ENCODE measurements at regions not wholly inside any gene's neighbourhood (a gene's known extent, or its start where the extent isn't known, plus 50 kb on each side); places are given as distances from the start of the nearest gene placed in this dataset.
"Not testable (repeated sequence)": the region's sequence is repeated elsewhere in the genome, so short reads cannot be mapped to it uniquely, and the experiment has no call there.

- H3K9me3 ChIP-seq (ENCODE audit: control insufficient read depth, insufficient read depth, low read length) = no peaks in the 10 kb centered on the region
- H3K27me3 ChIP-seq (ENCODE audit: control insufficient read depth, insufficient read depth, low read length) = no peaks in the 10 kb centered on the region
- peaks cover 14% of the 10 kb centered on the region for H3K4me1 ChIP-seq (ENCODE audit: control insufficient read depth, insufficient read depth, low read length)
- H3K9ac ChIP-seq (ENCODE audit: low read depth, low read length) = no peak overlapping the region
- no peaks in the 10 kb centered on the region for H3K36me3 ChIP-seq (ENCODE audit: control insufficient read depth, insufficient read depth, low read length)
- peak overlapping the region; percentile 46 for H3K27ac ChIP-seq (ENCODE audit: low read depth, low read length)
- no peak overlapping the region for H3K4me3 ChIP-seq (ENCODE audit: low read depth, low read length)
Measured at GRCh38 chrX:4091046-4091760, 377.8 kb upstream of the PRKX start.

GRCh38 chrX:4059893-4060292, 346.4 kb upstream of the PRKX start:
- no peak overlapping the region for H3K4me3 ChIP-seq (ENCODE audit: low read depth, low read length)
- H3K27me3 ChIP-seq (ENCODE audit: control insufficient read depth, insufficient read depth, low read length) = no peaks in the 10 kb centered on the region; the same call in 1 of the 2 replicates
- H3K27ac ChIP-seq (ENCODE audit: low read depth, low read length) = no peak overlapping the region
- H3K4me1 ChIP-seq (ENCODE audit: control insufficient read depth, insufficient read depth, low read length) = no peaks in the 10 kb centered on the region
- H3K9ac ChIP-seq (ENCODE audit: low read depth, low read length) = no peak overlapping the region
- H3K9me3 ChIP-seq (ENCODE audit: control insufficient read depth, insufficient read depth, low read length) = no peaks in the 10 kb centered on the region; the same call in 1 of the 2 replicates
- H3K36me3 ChIP-seq (ENCODE audit: control insufficient read depth, insufficient read depth, low read length) = no peaks in the 10 kb centered on the region

GRCh38 chrX:4043951-4044350, 330.5 kb upstream of the PRKX start:
- Histone ChIP-seq H3K9me3 (ENCODE audit: control insufficient read depth, insufficient read depth, low read length) (no peaks in the 10 kb centered on the region), H3K36me3 (ENCODE audit: control insufficient read depth, insufficient read depth, low read length) (no peaks in the 10 kb centered on the region), H3K4me1 (ENCODE audit: control insufficient read depth, insufficient read depth, low read length) (no peaks in the 10 kb centered on the region), H3K4me3 (ENCODE audit: low read depth, low read length) (no peak overlapping the region), H3K9ac (ENCODE audit: low read depth, low read length) (no peak overlapping the region), H3K27me3 (ENCODE audit: control insufficient read depth, insufficient read depth, low read length) (no peaks in the 10 kb centered on the region), H3K27ac (ENCODE audit: low read depth, low read length) (no peak overlapping the region)

GRCh38 chrX:4035874-4036273, 322.4 kb upstream of the PRKX start:
- Histone ChIP-seq H3K27me3 (ENCODE audit: control insufficient read depth, insufficient read depth, low read length) (no peaks in the 10 kb centered on the region), H3K36me3 (ENCODE audit: control insufficient read depth, insufficient read depth, low read length) (no peaks in the 10 kb centered on the region), H3K9me3 (ENCODE audit: control insufficient read depth, insufficient read depth, low read length) (no peaks in the 10 kb centered on the region), H3K27ac (ENCODE audit: low read depth, low read length) (no peak overlapping the region), H3K4me1 (ENCODE audit: control insufficient read depth, insufficient read depth, low read length) (no peaks in the 10 kb centered on the region), H3K9ac (ENCODE audit: low read depth, low read length) (no peak overlapping the region), H3K4me3 (ENCODE audit: low read depth, low read length) (no peak overlapping the region)

GRCh38 chrX:4028151-4028550, 314.7 kb upstream of the PRKX start:
- Histone ChIP-seq H3K27me3 (ENCODE audit: control insufficient read depth, insufficient read depth, low read length) (no peaks in the 10 kb centered on the region), H3K9me3 (ENCODE audit: control insufficient read depth, insufficient read depth, low read length) (no peaks in the 10 kb centered on the region), H3K9ac (ENCODE audit: low read depth, low read length) (no peak overlapping the region), H3K36me3 (ENCODE audit: control insufficient read depth, insufficient read depth, low read length) (no peaks in the 10 kb centered on the region), H3K4me1 (ENCODE audit: control insufficient read depth, insufficient read depth, low read length) (no peaks in the 10 kb centered on the region), H3K4me3 (ENCODE audit: low read depth, low read length) (no peak overlapping the region), H3K27ac (ENCODE audit: low read depth, low read length) (no peak overlapping the region)

GRCh38 chrX:4005281-4005680, 291.8 kb upstream of the PRKX start:
- H3K4me3 ChIP-seq (ENCODE audit: low read depth, low read length) = no peak overlapping the region
- H3K9me3 ChIP-seq (ENCODE audit: control insufficient read depth, insufficient read depth, low read length) = no peaks in the 10 kb centered on the region
- H3K36me3 ChIP-seq (ENCODE audit: control insufficient read depth, insufficient read depth, low read length) = no peaks in the 10 kb centered on the region
- no peak overlapping the region for H3K9ac ChIP-seq (ENCODE audit: low read depth, low read length)
- no peaks in the 10 kb centered on the region for H3K27me3 ChIP-seq (ENCODE audit: control insufficient read depth, insufficient read depth, low read length)
- no peaks in the 10 kb centered on the region for H3K4me1 ChIP-seq (ENCODE audit: control insufficient read depth, insufficient read depth, low read length)
- no peak overlapping the region for H3K27ac ChIP-seq (ENCODE audit: low read depth, low read length)

- no peak overlapping the region for H3K9ac ChIP-seq (ENCODE audit: low read depth, low read length)
Measured at GRCh38 chrX:4004822-4005221, 291.4 kb upstream of the PRKX start.

GRCh38 chrX:3994315-3994714, 280.9 kb upstream of the PRKX start:
- Histone ChIP-seq H3K9ac (ENCODE audit: low read depth, low read length) (no peak overlapping the region), H3K4me1 (ENCODE audit: control insufficient read depth, insufficient read depth, low read length) (no peaks in the 10 kb centered on the region), H3K27me3 (ENCODE audit: control insufficient read depth, insufficient read depth, low read length) (no peaks in the 10 kb centered on the region), H3K27ac (ENCODE audit: low read depth, low read length) (no peak overlapping the region), H3K4me3 (ENCODE audit: low read depth, low read length) (no peak overlapping the region), H3K9me3 (ENCODE audit: control insufficient read depth, insufficient read depth, low read length) (no peaks in the 10 kb centered on the region), H3K36me3 (ENCODE audit: control insufficient read depth, insufficient read depth, low read length) (no peaks in the 10 kb centered on the region)

More at GRCh38 chrX:4004822-4005221, 291.4 kb upstream of the PRKX start:
- H3K4me1 ChIP-seq (ENCODE audit: control insufficient read depth, insufficient read depth, low read length) = no peaks in the 10 kb centered on the region
- H3K9me3 ChIP-seq (ENCODE audit: control insufficient read depth, insufficient read depth, low read length) = no peaks in the 10 kb centered on the region
- H3K4me3 ChIP-seq (ENCODE audit: low read depth, low read length) = no peak overlapping the region
- no peak overlapping the region for H3K27ac ChIP-seq (ENCODE audit: low read depth, low read length)
- no peaks in the 10 kb centered on the region for H3K36me3 ChIP-seq (ENCODE audit: control insufficient read depth, insufficient read depth, low read length)
- no peaks in the 10 kb centered on the region for H3K27me3 ChIP-seq (ENCODE audit: control insufficient read depth, insufficient read depth, low read length)

GRCh38 chrX:3990569-3990968, 277.1 kb upstream of the PRKX start:
- no peaks in the 10 kb centered on the region for H3K9me3 ChIP-seq (ENCODE audit: control insufficient read depth, insufficient read depth, low read length)
- no peaks in the 10 kb centered on the region for H3K36me3 ChIP-seq (ENCODE audit: control insufficient read depth, insufficient read depth, low read length)
- no peak overlapping the region for H3K27ac ChIP-seq (ENCODE audit: low read depth, low read length)
- no peaks in the 10 kb centered on the region for H3K4me1 ChIP-seq (ENCODE audit: control insufficient read depth, insufficient read depth, low read length)
- no peak overlapping the region for H3K4me3 ChIP-seq (ENCODE audit: low read depth, low read length)
- H3K27me3 ChIP-seq (ENCODE audit: control insufficient read depth, insufficient read depth, low read length) = no peaks in the 10 kb centered on the region
- H3K9ac ChIP-seq (ENCODE audit: low read depth, low read length) = no peak overlapping the region

GRCh38 chrX:3972104-3972858, 258.8 kb upstream of the PRKX start:
- H3K9ac ChIP-seq (ENCODE audit: low read depth, low read length); H3K4me1 ChIP-seq (ENCODE audit: control insufficient read depth, insufficient read depth, low read length); H3K27me3 ChIP-seq (ENCODE audit: control insufficient read depth, insufficient read depth, low read length); H3K27ac ChIP-seq (ENCODE audit: low read depth, low read length); H3K36me3 ChIP-seq (ENCODE audit: control insufficient read depth, insufficient read depth, low read length); H3K9me3 ChIP-seq (ENCODE audit: control insufficient read depth, insufficient read depth, low read length); H3K4me3 ChIP-seq (ENCODE audit: low read depth, low read length): not testable (repeated sequence)

- H3K9ac ChIP-seq (ENCODE audit: low read depth, low read length) = no peak overlapping the region
- H3K27me3 ChIP-seq (ENCODE audit: control insufficient read depth, insufficient read depth, low read length) = no peaks in the 10 kb centered on the region
- H3K36me3 ChIP-seq (ENCODE audit: control insufficient read depth, insufficient read depth, low read length) = no peaks in the 10 kb centered on the region
- no peak overlapping the region for H3K27ac ChIP-seq (ENCODE audit: low read depth, low read length)
- no peak overlapping the region for H3K4me3 ChIP-seq (ENCODE audit: low read depth, low read length)
- H3K4me1 ChIP-seq (ENCODE audit: control insufficient read depth, insufficient read depth, low read length) = peaks cover 3% of the 10 kb centered on the region; the same call in 1 of the 2 replicates
- no peaks in the 10 kb centered on the region for H3K9me3 ChIP-seq (ENCODE audit: control insufficient read depth, insufficient read depth, low read length)
Measured at GRCh38 chrX:3968749-3969148, 255.3 kb upstream of the PRKX start.

All from HUES48 (cell line).